Endothelial cell of umbilical vein (primary cell): ENCODE measurements at regions not wholly inside any gene's neighbourhood (a gene's known extent, or its start where the extent isn't known, plus 50 kb on each side); places are given as distances from the start of the nearest gene placed in this dataset.

Experiments used
- CTCF ChIP-seq, 2 donors: IDR thresholded peaks; 1 replicate in 1 of 2; 2 replicates in 1 of 2; pipeline ENCODE4 v1.5.1; 2011; ENCODE audit warnings: low read length in 2 of 2, mild to moderate bottlenecking in 2 of 2, moderate library complexity in 2 of 2, control low read depth in 1 of 2, inconsistent platforms in 1 of 2, low read depth in 1 of 2; ENCODE audit not compliant: insufficient read depth in 1 of 2; ENCODE audit errors: extremely low read depth in 1 of 2
- EZH2 ChIP-seq: IDR thresholded peaks from 2 replicates; pipeline ENCODE4 v1.6.1; 2012; ENCODE audit warnings: borderline replicate concordance, low read depth, mild to moderate bottlenecking, moderate library complexity, low read length, inconsistent platforms; ENCODE audit not compliant: severe bottlenecking
- JUN ChIP-seq: IDR thresholded peaks from 2 replicates; pipeline ENCODE4 v1.6.1; 2011; ENCODE audit warnings: borderline replicate concordance, low read depth; ENCODE audit not compliant: insufficient read length, insufficient read depth
- MAX ChIP-seq: IDR thresholded peaks from 2 replicates; pipeline ENCODE4 v1.6.1; 2011; ENCODE audit not compliant: insufficient read depth, insufficient read length
- MYC ChIP-seq: IDR thresholded peaks from one replicate; pipeline ENCODE4 v1.6.1; 2011; ENCODE audit warnings: mild to moderate bottlenecking, low read depth, low read length
- POLR2A ChIP-seq: IDR thresholded peaks from 2 replicates; pipeline ENCODE4 v1.6.1; 2012; ENCODE audit warnings: low read depth, mild to moderate bottlenecking, control low read depth, low read length
- POLR2AphosphoS5 ChIP-seq: IDR thresholded peaks from 2 replicates; pipeline ENCODE4 v1.6.1; 2012; ENCODE audit warnings: low read depth, mild to moderate bottlenecking, control low read depth, low read length, moderate library complexity; ENCODE audit not compliant: insufficient read depth

DNA sequence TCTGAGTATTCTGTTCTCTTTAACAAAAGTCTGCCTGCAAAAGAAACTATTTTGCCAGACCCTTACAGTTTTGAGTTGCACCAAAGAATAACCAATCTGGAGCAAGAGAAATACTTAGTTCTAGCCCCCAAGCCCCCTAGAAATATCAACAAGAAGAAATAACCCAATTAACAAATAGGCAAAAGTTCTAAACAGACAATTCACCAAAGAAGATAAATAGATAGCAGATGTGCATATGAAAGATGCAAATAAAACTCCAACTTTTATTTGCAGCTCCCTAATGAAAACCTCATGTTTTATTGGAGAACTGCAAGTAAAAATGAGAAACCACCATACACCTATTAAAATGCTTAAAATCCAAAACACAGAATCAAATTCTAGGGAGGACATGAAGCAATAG lies 1308.0 kb downstream of the CDH11 start:
- TF ChIP-seq CTCF (IDR thresholded peaks at IDR 0.05; ENCODE audit: extremely low read depth in 1 of 2, insufficient read depth in 1 of 2, low read depth in 1 of 2, low read length in 2 of 2) (no peak), MYC (no peak), POLR2A (no peak), POLR2AphosphoS5 (no peak), EZH2 (no peak), MAX (no peak), JUN (no peak)
